Spleen (tissue), 11 donors: ENCODE measurements at regions not wholly inside any gene's neighbourhood (a gene's known extent, or its start where the extent isn't known, plus 50 kb on each side); places are given as distances from the start of the nearest gene placed in this dataset.
A peak's percentile ranks its signal among the peaks of the same experiment; 100 is the strongest.

Experiments
- DNase-seq: peaks from one replicate; pipeline ENCODE4 v3.0.0-alpha.2; 2020
- H3K27ac ChIP-seq, 8 donors: fragments of 200-600 bp; sonication (generic) in 7 of 8; 1 replicate in 4 of 8; 2 replicates in 4 of 8; pipeline versions ENCODE4 v1.5.0 to v1.8.0; 2016 to 2021; ENCODE audit warnings: inconsistent platforms in 4 of 8, mild to moderate bottlenecking in 4 of 8, moderate library complexity in 1 of 8
- H3K27me3 ChIP-seq, 7 donors: fragments of 200-600 bp; sonication (generic) in 6 of 7; replicated peaks in 1 of 7; 1 replicate in 4 of 7; 2 replicates in 3 of 7; pipeline versions ENCODE4 v1.5.0 to v1.8.0; 2016 to 2021; ENCODE audit warnings: inconsistent platforms in 3 of 7, mild to moderate bottlenecking in 1 of 7
- H3K36me3 ChIP-seq, 6 donors: fragments of 200-600 bp; sonication (generic) in 5 of 6; 1 replicate in 4 of 6; 2 replicates in 2 of 6; pipeline versions ENCODE4 v1.5.0 to v1.8.0; 2016 to 2021; ENCODE audit warnings: inconsistent platforms in 2 of 6
- H3K4me1 ChIP-seq, 6 donors: fragments of 200-600 bp; sonication (generic) in 5 of 6; 1 replicate in 3 of 6; 2 replicates in 3 of 6; pipeline versions ENCODE4 v1.5.0 to v1.8.0; 2016 to 2021; ENCODE audit warnings: inconsistent platforms in 3 of 6
- H3K4me3 ChIP-seq, 8 donors: fragments of 200-600 bp; sonication (generic) in 7 of 8; 1 replicate in 4 of 8; 2 replicates in 4 of 8; pipeline versions ENCODE4 v1.5.0 to v1.8.0; 2016 to 2021; ENCODE audit warnings: inconsistent platforms in 4 of 8, mild to moderate bottlenecking in 4 of 8, moderate library complexity in 2 of 8
- H3K9me3 ChIP-seq, 8 donors: fragments of 200-600 bp; sonication (generic) in 7 of 8; 1 replicate in 4 of 8; 2 replicates in 4 of 8; pipeline versions ENCODE4 v1.5.0 to v1.8.0; 2016 to 2021; ENCODE audit warnings: inconsistent platforms in 4 of 8
- CTCF ChIP-seq, 11 experiments: fragments of 200-600 bp in 7 of 11; fragments of 450-650 bp in 4 of 11; sonication (generic) in 4 of 11; IDR thresholded peaks in 8 of 11; conservative IDR thresholded peaks in 3 of 11; 1 replicate in 7 of 11; 2 replicates in 4 of 11; pipeline versions ENCODE4 v1.4.0 to v1.8.0; 2016 to 2021; ENCODE audit warnings: antibody characterized with exemption in 11 of 11, inconsistent platforms in 4 of 11, mild to moderate bottlenecking in 1 of 11
- POLR2A ChIP-seq, 3 donors: fragments of 450-650 bp; IDR thresholded peaks; one replicate each; pipeline ENCODE4 v1.5.1; 2017; ENCODE audit warnings: antibody characterized with exemption in 3 of 3, mild to moderate bottlenecking in 1 of 3
- POLR2AphosphoS5 ChIP-seq, 3 donors: sonication (generic); formaldehyde crosslinking; IDR thresholded peaks; one replicate each; pipeline ENCODE4 v1.5.1; 2017; ENCODE audit warnings: antibody characterized with exemption in 3 of 3
- WGBS, 5 donors: extraction: QIAGEN DNeasy Blood & Tissue Kit in 3 of 5; methylation state at CpG; one replicate each; pipeline versions ENCODE4 v1.1.5 to v1.1.7; 2013 to 2018; 5-methylcytosine and 5-hydroxymethylcytosine counted together
- intact Hi-C: fragments of 100-400 bp; cut with DNase I; formaldehyde crosslinking; loops from one replicate; pipeline ENCODE4 v1.15.0; 2023; ENCODE audit warnings: low total_unique reads
- donor health status: healthy with polysubstance abuse.
- donor health status: DM: no; HTN: no; CAD: no; lungs with moderate emphysema.
- donor health status: DM: no; HTN: no; CAD: no.
- donor health status: Bipolar disorder and iron deficiency.
- donor health status: healthy.
- donor health status: DM: no; HTN: no; CAD: no.
- donor health status: DM: yes; HTN: yes; CAD: no.

GRCh38 chr3:197356741-197357140 lies 58.3 kb upstream of the DLG1 start:
- no peaks in the 10 kb centered on the region for H3K36me3 ChIP-seq
- TF ChIP-seq POLR2A (IDR thresholded peaks at IDR 0.05) (no peak), POLR2AphosphoS5 (IDR thresholded peaks at IDR 0.05) (no peak), CTCF (IDR thresholded peaks at IDR 0.05 in 8 of 11, conservative IDR thresholded peaks at IDR 0.05 in 3 of 11) (no peak)
- H3K4me3 ChIP-seq, result peak overlapping the region in 1 of 8 donors; percentile 21
- intact Hi-C loops, result no loop called here
- DNase-seq, result no peak
- H3K9me3 ChIP-seq, result peaks cover 0 to 29% (median 20%) of the 10 kb centered on the region in 8 donors
- peaks cover 0 to 4% (median 0%) of the 10 kb centered on the region in 6 donors for H3K4me1 ChIP-seq
- 92 to 99% (median 98%) methylated on average over 5 of the region's 5 CpGs for WGBS, 5 donors
- no peak overlapping the region for H3K27ac ChIP-seq
- no peaks in the 10 kb centered on the region for H3K27me3 ChIP-seq

GRCh38 chr3:197356275-197356674 lies 57.9 kb upstream of the DLG1 start:
- Histone ChIP-seq H3K9me3 (peaks cover 0 to 27% (median 20%) of the 10 kb centered on the region in 8 donors), H3K36me3 (no peaks in the 10 kb centered on the region), H3K4me1 (peaks cover 0 to 4% (median 0%) of the 10 kb centered on the region in 6 donors), H3K27me3 (no peaks in the 10 kb centered on the region), H3K4me3 (peak overlapping the region in 1 of 8 donors; percentile 21), H3K27ac (no peak overlapping the region)
- DNase-seq, result no peak
- 81 to 88% (median 85%) methylated on average over 14 of the region's 14 CpGs for WGBS, 5 donors
- TF ChIP-seq CTCF (IDR thresholded peaks at IDR 0.05 in 8 of 11, conservative IDR thresholded peaks at IDR 0.05 in 3 of 11) (no peak), POLR2AphosphoS5 (IDR thresholded peaks at IDR 0.05) (no peak), POLR2A (IDR thresholded peaks at IDR 0.05) (no peak)
- intact Hi-C loops, result no loop called here

DNA sequence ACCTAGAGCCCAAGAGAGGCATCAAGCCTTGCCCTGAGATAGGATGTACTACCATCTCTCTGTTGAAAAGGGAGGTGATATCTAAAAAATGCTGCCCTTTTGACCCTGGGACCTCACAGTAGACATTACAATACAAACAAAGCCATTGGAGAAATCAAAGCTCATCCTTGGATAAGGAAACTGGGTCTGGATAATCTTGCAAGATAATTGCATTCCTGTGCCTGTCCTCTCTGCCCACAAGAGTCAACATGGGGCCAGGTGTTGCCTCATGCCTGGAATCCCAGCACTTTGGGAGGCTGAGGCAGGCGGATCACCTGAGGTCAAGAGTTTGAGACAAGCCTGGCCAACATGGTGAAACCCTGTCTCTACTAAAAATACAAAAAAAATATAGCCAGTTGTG lies 57.3 kb upstream of the DLG1 start:
- intact Hi-C loops, result no loop called here
- H3K27me3 ChIP-seq, result no peaks in the 10 kb centered on the region
- H3K4me1 ChIP-seq, result peaks cover 0 to 4% (median 0%) of the 10 kb centered on the region in 6 donors
- H3K9me3 ChIP-seq, result peaks cover 0 to 22% (median 19%) of the 10 kb centered on the region in 8 donors
- H3K36me3 ChIP-seq, result no peaks in the 10 kb centered on the region
- TF ChIP-seq POLR2AphosphoS5 (IDR thresholded peaks at IDR 0.05), result no peak
- no peak for TF ChIP-seq CTCF (IDR thresholded peaks at IDR 0.05 in 8 of 11, conservative IDR thresholded peaks at IDR 0.05 in 3 of 11)
- TF ChIP-seq POLR2A (IDR thresholded peaks at IDR 0.05), result no peak
- H3K4me3 ChIP-seq, result no peak overlapping the region
- no peak overlapping the region for H3K27ac ChIP-seq
- no peak for DNase-seq
- WGBS, 5 donors, result 86 to 100% (median 95%) methylated on average over 1 of the region's 1 CpG

- H3K4me1 ChIP-seq, result peaks cover 0 to 4% (median 0%) of the 10 kb centered on the region in 6 donors
- intact Hi-C loops, result no loop called here
- no peak overlapping the region for H3K4me3 ChIP-seq
- H3K9me3 ChIP-seq, result peaks cover 0 to 11% (median 7%) of the 10 kb centered on the region in 8 donors
- no peak for DNase-seq
- H3K27ac ChIP-seq, result peak overlapping the region in 5 of 8 donors; percentile 34 to 46 (median 40)
- no peaks in the 10 kb centered on the region for H3K36me3 ChIP-seq
- TF ChIP-seq CTCF (IDR thresholded peaks at IDR 0.05 in 8 of 11, conservative IDR thresholded peaks at IDR 0.05 in 3 of 11) (no peak), POLR2AphosphoS5 (IDR thresholded peaks at IDR 0.05) (peak in 2 of 3 donors; percentile 32 to 65), POLR2A (IDR thresholded peaks at IDR 0.05) (no peak)
- H3K27me3 ChIP-seq, result peaks cover 0 to 4% (median 0%) of the 10 kb centered on the region in 7 donors
- 52 to 67% (median 58%) methylated on average over 16 to 19 of the region's 19 CpGs for WGBS, 5 donors
Observed at GRCh38 chr3:197354568-197355001, 56.2 kb upstream of the DLG1 start.
